ENCODE measurements at regions not wholly inside any gene's neighbourhood (a gene's known extent, or its start where the extent isn't known, plus 50 kb on each side); places are given as distances from the start of the nearest gene placed in this dataset.

GRCh38 chr5:125402787-125403186, 656.3 kb upstream of the ZNF608 start:
- intact Hi-C loops (cut with DNase I), result no loop called here

DNA sequence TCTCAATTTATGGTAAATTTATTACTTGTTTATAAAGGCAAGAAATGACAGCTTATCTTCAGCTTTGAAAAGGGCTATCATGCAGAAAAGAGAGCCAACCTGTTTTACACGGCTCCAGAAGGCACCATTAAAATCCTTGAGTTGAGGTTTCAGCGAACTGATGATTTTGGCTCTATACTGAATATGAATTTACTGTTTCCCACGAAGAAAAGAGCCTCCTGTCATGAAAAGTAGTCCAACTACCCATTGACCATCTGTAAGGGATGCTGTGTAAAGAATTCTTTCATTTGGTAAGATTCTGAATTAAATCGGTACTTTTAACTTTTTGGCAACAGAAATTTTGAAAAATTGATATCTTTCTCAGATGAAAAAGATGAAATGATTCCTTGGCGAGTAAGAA, 657.6 kb upstream of the ZNF608 start:
- intact Hi-C loops (cut with DNase I), result no loop called here
- DNase-seq (ENCODE audit: low spot score), result no peak

More at GRCh38 chr5:125402787-125403186, 656.3 kb upstream of the ZNF608 start:
- DNase-seq (ENCODE audit: low spot score), result no peak

GRCh38 chr5:125408448-125409233, 662.2 kb upstream of the ZNF608 start:
- no peak for DNase-seq (ENCODE audit: low spot score)
- intact Hi-C loops (cut with DNase I), result no loop called here

DNA sequence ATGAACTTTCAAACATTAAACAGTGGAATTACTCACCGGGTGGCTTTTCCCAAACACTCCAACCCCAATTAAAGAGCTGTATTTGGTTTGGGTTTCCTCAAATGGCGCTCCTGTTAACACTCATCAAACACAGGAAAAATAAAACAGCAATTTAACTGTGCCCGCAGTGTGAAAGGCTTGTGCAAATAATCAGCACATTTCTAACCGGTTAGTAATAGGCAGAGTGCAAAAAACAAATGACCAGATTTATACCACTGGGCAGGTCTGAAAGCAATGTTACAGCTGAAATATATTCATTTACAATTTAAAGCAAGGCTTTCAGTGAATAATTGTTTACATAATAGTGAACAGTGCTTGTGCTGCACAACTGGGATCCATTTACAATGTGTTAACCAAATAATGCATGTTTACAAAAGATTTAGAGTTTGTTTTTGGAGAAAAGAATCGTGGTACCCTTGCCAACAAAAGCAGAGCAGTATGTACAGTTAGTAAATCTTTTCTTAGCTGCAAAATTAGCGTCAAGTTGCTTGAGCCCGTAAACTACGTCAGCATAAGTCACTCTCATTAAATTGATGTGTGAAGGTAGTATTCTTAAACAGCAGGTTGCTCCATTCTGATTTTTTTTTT, 662.9 kb upstream of the ZNF608 start:
- intact Hi-C loops (cut with DNase I), result no loop called here

GRCh38 chr5:125409861-125410536, 663.6 kb upstream of the ZNF608 start:
- intact Hi-C loops (cut with DNase I), result no loop called here
- no peak for DNase-seq (ENCODE audit: low spot score)

More for the DNA sequence above, 662.9 kb upstream of the ZNF608 start:
- DNase-seq (ENCODE audit: low spot score), result no peak

- no peak for DNase-seq (ENCODE audit: low spot score)
- intact Hi-C loops (cut with DNase I), result no loop called here
Observed at GRCh38 chr5:125410537-125411070, 664.2 kb upstream of the ZNF608 start.

GRCh38 chr5:125411071-125411743, 664.8 kb upstream of the ZNF608 start:
- no peak for DNase-seq (ENCODE audit: low spot score)
- intact Hi-C loops (cut with DNase I), result no loop called here

GRCh38 chr5:125411744-125412560, 665.5 kb upstream of the ZNF608 start:
- intact Hi-C loops (cut with DNase I), result no loop called here
- DNase-seq (ENCODE audit: low spot score), result no peak

DNA sequence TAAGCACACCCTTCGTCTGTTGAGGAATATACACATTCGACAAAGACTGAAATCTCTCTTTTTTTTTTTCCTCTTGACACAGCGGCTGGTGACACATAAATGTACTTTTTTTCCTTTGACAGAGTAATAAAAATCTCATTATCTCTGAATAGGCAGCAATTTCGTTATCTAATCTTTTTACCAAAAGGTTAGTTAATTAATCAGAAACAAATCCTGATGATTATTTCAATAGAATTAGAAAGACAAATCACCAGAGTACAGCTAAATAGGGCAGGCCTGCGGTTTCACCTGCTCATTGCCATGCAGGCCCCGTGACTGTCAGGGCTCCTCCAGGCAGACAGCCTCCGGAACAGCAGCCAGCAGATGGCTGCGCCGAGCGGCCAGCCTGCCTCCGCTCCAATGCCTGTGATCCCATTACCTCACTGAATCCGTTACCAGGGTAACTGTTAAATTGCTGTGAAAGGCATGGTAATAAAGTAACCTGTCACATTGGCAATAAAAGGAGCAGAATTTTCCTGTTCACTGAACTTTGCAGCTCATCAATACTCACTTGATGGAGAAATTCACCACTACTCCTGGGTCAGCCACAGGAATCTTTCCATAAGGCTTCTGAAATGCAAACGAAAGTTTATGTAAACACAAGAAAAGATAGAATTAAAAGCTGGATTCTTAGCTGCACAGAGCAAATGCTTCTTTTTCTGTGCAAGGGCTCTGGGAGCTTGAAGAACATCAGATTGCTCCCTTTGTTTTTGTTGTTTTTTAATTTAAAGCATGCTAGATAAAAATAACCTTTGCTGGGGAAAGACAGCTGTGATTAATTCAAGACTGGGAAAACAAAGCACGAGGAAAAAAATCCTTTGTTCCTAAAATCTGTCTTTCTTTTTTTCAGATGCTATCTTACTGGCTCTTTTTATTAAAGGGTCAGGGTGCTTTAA, 666.4 kb upstream of the ZNF608 start:
- peak; percentile 81 for DNase-seq (ENCODE audit: low spot score)
- intact Hi-C loops (cut with DNase I), result no loop called here

- intact Hi-C loops (cut with DNase I), result no loop called here
- DNase-seq (ENCODE audit: low spot score), result no peak
Observed at GRCh38 chr5:125413496-125414274, 667.2 kb upstream of the ZNF608 start.

- DNase-seq (ENCODE audit: low spot score), result no peak
- intact Hi-C loops (cut with DNase I), result no loop called here
Observed at GRCh38 chr5:125415126-125415525, 668.7 kb upstream of the ZNF608 start.

DNA sequence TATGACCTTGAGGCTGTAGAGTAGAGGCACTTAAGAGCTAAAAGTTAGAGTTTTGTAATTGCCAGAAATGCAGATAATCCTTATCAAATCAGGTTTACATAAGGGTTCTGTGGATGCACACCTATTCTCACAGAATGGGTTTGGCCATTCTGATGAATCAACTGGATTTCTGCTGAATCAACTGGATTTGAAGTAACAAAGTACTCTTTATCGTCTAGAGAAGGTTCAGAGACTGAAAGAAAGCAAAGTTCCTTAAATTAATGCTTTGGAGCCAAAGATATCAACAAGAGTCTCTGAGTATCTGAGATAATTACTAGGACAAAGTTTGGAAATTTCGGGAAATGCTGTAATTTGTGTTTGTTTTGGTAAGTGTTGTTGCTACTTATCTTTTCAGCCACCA, 669.6 kb upstream of the ZNF608 start:
- intact Hi-C loops (cut with DNase I), result no loop called here
- DNase-seq (ENCODE audit: low spot score), result no peak

- intact Hi-C loops (cut with DNase I), result no loop called here
- DNase-seq (ENCODE audit: low spot score), result no peak
Observed at GRCh38 chr5:125421006-125421405, 674.6 kb upstream of the ZNF608 start.

GRCh38 chr5:125422342-125422741, 675.9 kb upstream of the ZNF608 start:
- DNase-seq (ENCODE audit: low spot score), result no peak

DNA sequence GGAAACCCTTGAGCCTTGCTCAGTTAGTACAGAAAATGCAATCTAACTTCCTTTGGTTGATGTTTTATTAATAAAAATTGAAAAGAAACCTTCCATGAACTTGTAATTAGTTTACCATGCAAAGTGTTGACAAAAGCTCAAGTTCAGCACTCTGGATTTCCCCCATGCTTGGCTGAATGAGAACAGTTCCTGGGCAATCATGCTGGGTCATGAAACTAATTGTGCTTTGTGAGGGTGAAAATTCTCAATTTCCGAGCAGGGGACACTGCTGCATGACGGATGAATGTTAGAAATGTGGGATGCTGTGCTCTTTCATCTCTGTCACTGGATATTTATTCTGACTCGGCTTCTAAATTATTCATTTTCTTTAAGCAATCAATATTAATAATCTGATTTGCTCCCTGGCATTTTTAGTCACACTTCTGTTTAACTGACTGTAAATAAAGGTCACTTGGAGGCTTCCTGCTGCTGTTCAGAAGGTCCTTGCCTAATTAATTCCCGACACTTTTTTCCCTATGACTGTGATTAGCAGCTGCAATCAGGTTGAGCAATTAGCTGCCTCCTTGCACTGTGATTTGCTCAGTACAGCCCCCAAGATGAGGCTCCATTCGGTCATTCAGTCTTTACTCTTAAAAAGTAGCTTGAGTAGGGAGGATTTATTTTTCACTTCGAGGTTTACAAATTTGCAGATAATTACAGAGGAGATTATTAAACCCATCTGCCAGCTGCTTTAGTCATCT, 678.1 kb upstream of the ZNF608 start:
- intact Hi-C loops (cut with DNase I), result no loop called here
- DNase-seq (ENCODE audit: low spot score), result no peak

More at GRCh38 chr5:125422342-125422741, 675.9 kb upstream of the ZNF608 start:
- intact Hi-C loops (cut with DNase I), result no loop called here

DNA sequence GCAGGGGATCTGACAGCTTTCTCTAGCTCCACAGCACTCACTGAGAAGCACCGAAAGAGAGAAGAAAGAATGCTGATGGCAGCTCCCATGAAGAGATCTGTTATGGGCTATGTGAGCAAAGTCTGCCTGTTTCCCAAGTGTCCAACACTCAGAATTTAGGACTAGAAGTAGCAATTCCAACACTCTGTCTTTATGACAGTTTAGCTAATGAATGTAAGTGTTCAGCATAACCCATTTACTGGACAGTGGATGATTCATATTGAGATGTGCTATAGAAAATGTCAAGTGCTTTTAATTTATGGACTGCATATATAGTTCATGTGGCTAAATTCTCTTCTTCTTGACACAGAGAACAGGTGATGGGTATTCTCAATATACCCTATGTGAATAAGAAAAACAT, 683.1 kb upstream of the ZNF608 start:
- intact Hi-C loops (cut with DNase I), result no loop called here
- no peak for DNase-seq (ENCODE audit: low spot score)

GRCh38 chr5:125433457-125433856, 687.0 kb upstream of the ZNF608 start:
- intact Hi-C loops (cut with DNase I), result no loop called here
- DNase-seq (ENCODE audit: low spot score), result no peak
